HG02938 (cell line): ENCODE measurements at regions not wholly inside any gene's neighbourhood (a gene's known extent, or its start where the extent isn't known, plus 50 kb on each side); places are given as distances from the start of the nearest gene placed in this dataset.
"Not testable (repeated sequence)": the region's sequence is repeated elsewhere in the genome, so short reads cannot be mapped to it uniquely, and the experiment has no call there.

ENCODE experiments used
- ATAC-seq: cut with Tn5 transposase; IDR thresholded peaks from one replicate; pipeline ENCODE4 v1.9.1; 2021; ENCODE audit warnings: mild to moderate bottlenecking, moderate library complexity; ENCODE audit not compliant: unreplicated experiment

DNA sequence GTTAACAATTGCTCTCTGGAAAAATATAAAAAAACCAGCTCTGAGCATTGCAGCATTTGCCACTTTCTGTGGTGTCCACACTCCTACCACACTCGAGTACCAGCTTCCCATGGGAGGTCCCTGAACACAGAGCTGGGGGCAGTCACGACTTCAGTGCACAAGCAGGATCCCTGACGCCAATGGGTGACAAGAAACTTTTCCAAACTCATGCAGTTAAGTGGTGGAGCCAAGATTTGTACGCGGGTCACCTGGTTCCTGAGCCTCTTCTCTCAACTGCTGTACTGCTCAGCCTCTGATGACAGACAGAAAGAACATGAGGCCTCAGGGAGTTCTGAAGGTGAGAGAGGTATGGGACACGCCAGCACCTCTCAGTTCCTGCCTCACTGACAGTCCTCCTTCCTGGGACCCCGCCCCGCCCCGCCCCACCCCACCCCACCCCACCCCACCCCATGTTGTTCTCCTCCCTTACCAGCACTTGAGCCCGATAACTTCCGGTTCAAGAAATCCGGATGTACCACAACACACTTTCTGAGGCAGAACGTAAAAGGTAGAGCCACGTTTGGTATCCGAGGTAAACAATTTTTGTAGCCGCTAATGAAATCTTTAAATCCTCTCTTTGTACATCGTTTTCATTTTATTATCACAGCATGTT, 287.6 kb downstream of the MYCN start:
- no peak for ATAC-seq

DNA sequence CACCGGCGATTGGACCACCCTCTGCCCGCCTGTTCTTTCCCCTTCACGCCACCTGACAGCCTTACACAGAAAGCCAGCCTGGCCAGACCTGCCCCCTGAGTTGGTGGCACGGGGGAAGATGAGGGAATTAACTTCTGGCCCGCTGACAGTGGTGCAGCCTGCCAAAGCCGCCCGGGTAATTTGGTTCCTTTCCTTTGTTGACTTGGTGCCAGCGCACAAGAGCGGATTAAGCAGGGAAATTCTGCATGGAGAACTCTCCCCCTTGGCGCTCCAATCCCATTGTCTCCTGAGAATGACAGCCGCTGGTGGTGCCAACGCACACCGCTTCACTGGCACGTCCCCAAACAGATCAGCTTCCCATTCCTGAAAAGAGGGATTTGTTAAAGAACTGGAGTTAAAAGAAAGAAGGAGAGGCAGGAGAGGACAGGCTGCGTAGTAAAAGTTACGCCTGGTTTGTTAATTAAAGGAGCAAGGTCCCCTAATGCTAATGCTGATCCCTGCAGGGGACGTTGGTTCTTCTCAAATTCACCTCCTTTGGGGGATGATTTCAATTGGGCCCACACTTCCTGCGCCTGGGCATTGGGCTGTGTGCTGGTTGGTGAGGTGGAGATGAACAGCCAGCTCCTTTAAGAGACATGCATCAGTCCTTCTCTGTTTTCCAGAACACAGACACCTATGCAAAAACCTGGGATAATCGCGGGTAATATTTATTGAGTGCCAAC, 286.8 kb downstream of the MYCN start:
- ATAC-seq: no peak

DNA sequence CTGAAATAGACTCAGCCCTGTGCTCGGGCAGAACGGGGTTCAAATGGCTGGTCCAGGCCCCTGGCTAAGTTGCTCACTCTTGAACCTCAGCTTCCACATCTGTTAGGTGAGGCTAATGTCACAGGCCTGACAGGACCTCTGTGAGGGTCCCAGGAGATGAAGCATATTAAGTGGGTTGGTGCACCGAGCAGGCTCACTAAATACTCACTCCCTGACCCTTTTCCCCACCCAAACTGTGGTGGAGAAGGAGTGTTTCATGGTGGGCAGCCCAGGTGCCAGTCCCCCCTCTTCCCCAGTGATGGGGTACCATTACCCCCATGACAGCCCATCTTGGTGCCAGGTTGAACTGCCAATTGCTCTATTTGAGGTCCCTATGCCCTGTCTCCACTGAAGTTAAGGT, 286.0 kb downstream of the MYCN start:
- no peak for ATAC-seq

GRCh38 chr2:16225545-16225944, 285.2 kb downstream of the MYCN start:
- no peak for ATAC-seq

- no peak for ATAC-seq
These were observed 284.7 kb downstream of the MYCN start for GRCh38 chr2:16225071-16225470.

GRCh38 chr2:16224298-16225045, 284.1 kb downstream of the MYCN start:
- no peak for ATAC-seq

- no peak for ATAC-seq
These were observed 283.5 kb downstream of the MYCN start for GRCh38 chr2:16223841-16224177.

DNA sequence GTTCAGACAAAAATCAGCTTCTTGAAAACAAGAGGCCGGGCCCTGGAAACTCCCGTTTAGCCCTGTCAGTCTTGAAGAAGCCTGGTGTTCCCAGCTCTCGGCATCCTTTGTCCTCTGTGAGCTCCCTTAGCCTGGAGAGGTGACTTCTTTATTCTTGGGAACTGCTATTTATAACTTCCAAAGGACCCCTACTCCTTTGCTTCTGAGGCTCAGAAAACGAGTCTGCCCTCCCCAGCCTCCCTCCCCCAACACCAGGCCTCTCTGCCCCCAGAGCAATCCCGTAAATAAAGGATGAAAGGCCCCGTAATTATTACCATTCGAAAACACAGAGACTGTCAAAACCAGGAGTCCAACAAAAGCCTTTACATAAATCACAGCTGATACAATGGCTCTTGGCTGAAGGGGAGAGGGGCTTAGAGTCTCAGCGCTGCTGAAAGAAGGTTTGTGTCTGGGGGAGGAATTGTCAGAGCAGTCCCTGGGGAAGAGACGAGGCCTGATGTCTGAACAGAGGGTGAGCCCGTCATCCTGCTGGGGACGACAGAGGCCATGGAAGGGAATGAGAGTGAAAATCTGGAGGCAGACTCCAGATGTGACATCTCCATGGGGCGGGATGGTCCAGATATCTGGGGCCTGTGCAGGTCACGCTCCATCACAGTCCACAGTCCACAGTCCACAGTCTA, 283.0 kb downstream of the MYCN start:
- ATAC-seq: no peak

DNA sequence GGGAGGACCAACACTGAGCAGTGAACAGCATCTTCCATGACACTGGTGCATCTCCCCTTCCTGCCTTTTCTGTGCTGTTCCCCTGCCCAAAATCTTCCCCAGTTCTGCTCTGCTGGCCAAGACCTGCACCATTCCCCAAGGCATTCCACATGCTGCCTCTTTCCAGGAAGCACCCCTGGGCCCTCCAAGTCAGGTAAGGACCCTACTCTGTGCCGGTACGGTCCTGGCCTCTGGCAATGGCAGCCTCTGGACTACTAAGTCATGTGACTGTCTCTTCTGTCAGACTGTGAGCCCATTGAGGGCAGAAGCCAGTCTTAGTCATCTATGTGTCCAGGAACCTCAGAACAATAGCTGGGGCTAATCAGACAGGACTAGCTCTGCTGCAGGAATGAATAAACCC, 282.0 kb downstream of the MYCN start:
- ATAC-seq: no peak

DNA sequence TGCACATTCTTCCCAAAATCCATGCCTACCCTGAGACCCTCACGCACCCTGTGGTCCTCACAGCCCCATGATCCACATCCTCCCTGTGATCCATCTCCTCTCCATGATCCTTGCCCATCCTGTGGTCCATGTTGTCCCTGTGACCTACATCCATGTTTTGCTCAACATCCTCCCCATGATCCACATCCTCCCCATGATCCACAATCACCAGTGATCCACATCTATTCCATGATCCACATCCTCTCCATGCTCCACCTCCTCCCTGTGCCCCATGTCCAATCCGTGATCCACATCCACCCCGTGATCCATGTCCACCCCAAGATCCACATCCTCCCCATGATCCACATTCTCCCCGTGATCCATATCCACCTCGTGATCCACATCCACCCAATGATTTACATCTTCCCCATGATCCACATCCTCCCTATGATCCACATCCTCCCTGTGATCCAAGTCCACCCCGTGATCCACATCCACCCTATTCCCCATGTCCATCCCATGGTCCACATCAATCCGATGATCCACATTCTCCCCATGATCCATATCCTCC, 281.2 kb downstream of the MYCN start:
- no peak for ATAC-seq

DNA sequence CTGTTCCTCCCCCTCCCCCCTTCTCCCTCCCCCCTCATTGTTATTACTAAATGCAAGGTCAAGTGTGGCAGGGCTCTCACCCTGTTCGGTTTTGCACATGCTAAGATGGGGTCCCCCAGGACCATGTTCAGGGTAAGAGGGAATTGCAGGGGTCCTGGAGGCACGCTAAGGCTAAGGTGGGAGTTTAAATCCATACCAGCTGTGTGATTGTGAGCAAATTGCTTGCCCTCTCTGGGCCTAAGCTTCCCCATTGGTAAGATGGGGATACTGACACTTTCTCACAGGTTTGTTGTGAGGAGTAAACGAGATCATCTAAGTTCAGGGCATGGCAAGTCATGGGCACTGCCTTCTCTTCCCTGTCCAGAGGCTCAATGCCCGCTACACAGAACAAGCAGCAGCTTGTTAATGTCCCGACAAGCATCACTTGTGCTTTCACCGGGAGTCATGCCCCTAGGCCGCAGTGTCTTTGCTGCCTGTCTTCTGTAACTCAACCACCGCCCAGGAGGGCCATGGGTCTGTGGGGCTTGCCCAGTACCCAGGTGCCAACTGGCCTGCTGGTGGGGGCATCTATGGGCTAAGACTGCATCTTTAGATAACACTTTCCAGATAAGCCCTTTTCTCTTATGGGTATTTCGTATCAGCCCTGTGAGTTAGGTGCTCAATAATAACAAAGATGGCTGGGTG, 279.1 kb downstream of the MYCN start:
- ATAC-seq: no peak

DNA sequence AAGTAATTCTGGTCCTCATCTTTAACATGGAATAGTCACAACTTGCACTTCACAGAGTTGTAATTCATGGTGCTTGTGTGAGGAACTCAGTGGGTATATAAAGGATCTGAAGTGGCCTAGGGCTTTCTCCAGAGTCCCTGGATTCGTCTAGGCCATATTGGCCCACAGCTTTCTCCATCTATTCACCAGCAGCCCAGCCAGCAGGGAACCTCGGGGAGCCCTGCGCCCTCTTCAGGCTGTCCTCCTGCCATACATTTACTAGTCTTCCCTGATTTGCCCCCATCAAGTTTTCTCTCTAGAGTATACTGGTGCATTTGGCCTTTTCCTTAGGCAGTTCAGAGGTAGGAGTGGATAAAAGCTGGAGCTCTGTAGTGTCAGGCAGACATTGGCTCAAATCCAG, 278.3 kb downstream of the MYCN start:
- no peak for ATAC-seq

DNA sequence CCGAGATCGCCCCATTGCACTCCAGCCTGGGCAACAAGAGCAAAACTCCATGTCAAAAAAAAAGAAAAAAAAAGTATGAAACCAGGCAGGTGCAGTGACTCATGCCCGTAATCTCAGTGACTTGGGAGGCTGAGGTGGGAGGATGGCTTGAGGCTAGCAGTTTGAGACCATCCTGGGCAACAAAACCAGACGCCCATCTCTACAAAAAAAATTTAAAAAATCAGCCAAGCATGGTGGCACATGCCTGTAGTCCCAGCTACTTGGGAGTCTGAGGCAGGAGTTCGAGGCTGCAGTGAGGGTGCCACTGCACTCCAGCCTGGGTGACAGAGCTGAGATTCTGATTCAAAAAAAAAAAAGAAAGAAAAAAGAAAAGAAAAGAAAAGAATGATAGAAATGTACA, 277.8 kb downstream of the MYCN start:
- no peak for ATAC-seq

DNA sequence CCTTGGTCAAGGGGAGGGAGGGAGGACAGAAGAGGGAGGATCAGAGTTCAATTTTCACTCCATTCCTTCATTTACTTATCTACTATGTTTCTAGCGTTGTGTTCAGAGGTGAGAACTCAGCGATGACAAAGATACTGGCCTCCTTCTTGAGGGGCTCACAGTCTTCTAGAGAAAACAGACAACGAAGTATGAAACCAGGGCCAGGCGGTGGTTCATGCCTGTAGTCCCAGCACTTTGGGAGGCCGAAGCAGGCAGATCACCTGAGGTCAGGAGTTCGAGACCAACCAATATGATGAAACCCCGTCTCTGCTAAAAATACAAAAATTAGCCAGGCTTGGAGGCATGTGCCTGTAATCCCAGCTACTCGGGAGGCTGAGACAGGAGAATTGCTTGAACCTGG, 277.4 kb downstream of the MYCN start:
- ATAC-seq: not testable (repeated sequence)

GRCh38 chr2:16217291-16217690, 276.9 kb downstream of the MYCN start:
- ATAC-seq: no peak

- ATAC-seq: no peak
These were observed 276.2 kb downstream of the MYCN start for GRCh38 chr2:16216558-16216945.

DNA sequence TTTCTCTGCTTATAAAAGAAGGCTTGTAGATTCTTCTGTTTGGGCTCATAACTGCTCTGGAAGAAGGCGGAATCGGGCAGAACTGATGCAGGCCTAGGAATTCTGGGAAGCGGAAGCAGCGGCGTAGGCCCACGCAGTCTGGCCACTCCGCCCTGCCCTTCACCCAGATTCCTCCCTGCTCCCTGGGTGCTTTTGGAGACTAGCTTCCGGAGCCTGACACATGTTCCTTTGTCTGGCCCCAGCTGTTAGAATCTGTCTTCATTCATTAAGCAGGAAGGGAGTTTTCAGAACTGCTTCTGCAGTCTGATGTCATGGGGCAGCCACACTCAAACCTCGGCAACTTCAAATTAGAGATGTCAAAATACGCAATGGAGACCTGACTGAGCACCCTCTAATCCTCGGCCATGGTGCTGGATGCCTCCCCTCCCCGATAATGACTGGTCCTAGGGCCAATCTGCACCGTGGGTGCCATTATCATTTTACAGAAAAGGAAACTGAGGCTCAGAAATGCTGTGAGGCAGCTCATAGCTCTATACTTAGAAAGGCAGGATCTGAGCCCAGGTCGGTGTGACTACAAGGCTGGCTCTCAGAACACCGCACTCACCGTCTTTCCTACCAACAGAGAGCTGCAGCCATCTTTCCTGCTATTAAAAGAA, 275.7 kb downstream of the MYCN start:
- no peak for ATAC-seq

- ATAC-seq: no peak
These were observed 274.5 kb downstream of the MYCN start for GRCh38 chr2:16214861-16215260.

GRCh38 chr2:16214391-16214790, 274.0 kb downstream of the MYCN start:
- no peak for ATAC-seq

- no peak for ATAC-seq
These were observed 272.0 kb downstream of the MYCN start for GRCh38 chr2:16212321-16212720.
